D721Med (cell line): ENCODE measurements at regions not wholly inside any gene's neighbourhood (a gene's known extent, or its start where the extent isn't known, plus 50 kb on each side); places are given as distances from the start of the nearest gene placed in this dataset.

Experiments used
- DNase-seq: peaks from one replicate; pipeline ENCODE4 v3.0.0; 2011; ENCODE audit warnings: low spot score; ENCODE audit not compliant: insufficient read length
- FAIRE-seq: peaks from 2 replicates; lab custom pipeline; 2011; peaks lifted over from hg19 to GRCh38; lab: Jason Lieb, UNC
- CTCF ChIP-seq: IDR thresholded peaks from 2 replicates; pipeline ENCODE4 v1.5.1; 2012; ENCODE audit warnings: mild to moderate bottlenecking, control low read depth; ENCODE audit not compliant: insufficient read depth; ENCODE audit errors: missing control alignments

GRCh38 chr13:109605846-109606245 lies 180.5 kb downstream of the IRS2 start:
- FAIRE-seq (no peak), DNase-seq (no peak)
- no peak for TF ChIP-seq CTCF

GRCh38 chr13:109604894-109605293 lies 181.5 kb downstream of the IRS2 start:
- FAIRE-seq (no peak), DNase-seq (no peak)

GRCh38 chr13:109602356-109602755 lies 184.0 kb downstream of the IRS2 start:
- FAIRE-seq (no peak), DNase-seq (no peak)
- TF ChIP-seq CTCF, result no peak

More at GRCh38 chr13:109604894-109605293, 181.5 kb downstream of the IRS2 start:
- no peak for TF ChIP-seq CTCF

- DNase-seq (no peak), FAIRE-seq (no peak)
These were observed 186.3 kb downstream of the IRS2 start for GRCh38 chr13:109599901-109600657.

GRCh38 chr13:109595471-109595870 lies 190.9 kb downstream of the IRS2 start:
- TF ChIP-seq CTCF, result no peak
- DNase-seq (no peak), FAIRE-seq (no peak)

More at GRCh38 chr13:109599901-109600657, 186.3 kb downstream of the IRS2 start:
- TF ChIP-seq CTCF, result no peak

GRCh38 chr13:109593230-109593629 lies 193.2 kb downstream of the IRS2 start:
- DNase-seq (no peak), FAIRE-seq (no peak)
- no peak for TF ChIP-seq CTCF

GRCh38 chr13:109592770-109593169 lies 193.6 kb downstream of the IRS2 start:
- FAIRE-seq, result no peak
- no peak for DNase-seq
- TF ChIP-seq CTCF, result no peak
